Neuronal stem cell (in vitro differentiated cells): ENCODE measurements at regions not wholly inside any gene's neighbourhood (a gene's known extent, or its start where the extent isn't known, plus 50 kb on each side); places are given as distances from the start of the nearest gene placed in this dataset.
A peak's percentile ranks its signal among the peaks of the same experiment; 100 is the strongest.

Experiments used
- DNase-seq: peaks from one replicate; pipeline ENCODE4 v3.0.0-alpha.2; 2013; ENCODE audit warnings: low spot score
- H2AFZ ChIP-seq: one replicate; pipeline ENCODE4 v1.6.1; 2013; ENCODE audit warnings: mild to moderate bottlenecking, low read length, inconsistent platforms
- H2AK5ac ChIP-seq: 2 replicates; pipeline ENCODE4 v1.6.1; 2013; ENCODE audit warnings: low read depth, mild to moderate bottlenecking, inconsistent platforms, low read length, moderate library complexity, mixed read lengths
- H2BK120ac ChIP-seq: 2 replicates; pipeline ENCODE4 v1.6.1; 2013; ENCODE audit warnings: low read depth, mild to moderate bottlenecking, inconsistent platforms, low read length, moderate library complexity, mixed read lengths
- H2BK12ac ChIP-seq: one replicate; pipeline ENCODE4 v1.6.1; 2013; ENCODE audit warnings: low read length, inconsistent platforms
- H2BK15ac ChIP-seq: 2 replicates; pipeline ENCODE4 v1.6.1; 2013; ENCODE audit warnings: mild to moderate bottlenecking, low read length, inconsistent platforms, mixed read lengths
- H2BK5ac ChIP-seq: one replicate; pipeline ENCODE4 v1.6.1; 2013; ENCODE audit warnings: inconsistent platforms, mild to moderate bottlenecking, low read length, moderate library complexity
- H3K14ac ChIP-seq: one replicate; pipeline ENCODE4 v1.6.1; 2013; ENCODE audit warnings: low read length, inconsistent platforms
- H3K18ac ChIP-seq: 2 replicates; pipeline ENCODE4 v1.6.1; 2013; ENCODE audit warnings: low read length, inconsistent platforms
- H3K23ac ChIP-seq: 2 replicates; pipeline ENCODE4 v1.6.1; 2013; ENCODE audit warnings: low read depth, mild to moderate bottlenecking, mixed read lengths, low read length, inconsistent platforms; ENCODE audit not compliant: poor library complexity
- H3K27ac ChIP-seq: replicated peaks from 3 replicates; pipeline ENCODE4 v1.5.1; 2013; ENCODE audit warnings: low read length, inconsistent platforms
- H3K27me3 ChIP-seq, 3 experiments: 2 replicates each; pipeline ENCODE4 v1.6.1; 2013; ENCODE audit warnings: low read length in 3 of 3, mild to moderate bottlenecking in 2 of 3, inconsistent platforms in 1 of 3, low read depth in 1 of 3, mixed read lengths in 1 of 3, moderate library complexity in 1 of 3; ENCODE audit not compliant: control insufficient read depth in 3 of 3, insufficient read depth in 3 of 3
- H3K36me3 ChIP-seq, 2 donors: replicated peaks in 1 of 2; 2 replicates each; pipeline ENCODE4 v1.6.1; 2013; ENCODE audit warnings: low read length in 2 of 2; ENCODE audit not compliant: control insufficient read depth in 2 of 2, insufficient read depth in 2 of 2
- H3K4ac ChIP-seq: 2 replicates; pipeline ENCODE4 v1.6.1; 2013; ENCODE audit warnings: inconsistent platforms, mild to moderate bottlenecking, low read length, moderate library complexity
- H3K4me1 ChIP-seq, 2 donors: 1 replicate in 1 of 2; 2 replicates in 1 of 2; pipeline ENCODE4 v1.6.1; 2013; ENCODE audit warnings: low read length in 2 of 2, low read depth in 1 of 2; ENCODE audit not compliant: control insufficient read depth in 2 of 2, insufficient read depth in 1 of 2
- H3K4me2 ChIP-seq: one replicate; pipeline ENCODE4 v1.6.1; 2013; ENCODE audit warnings: mild to moderate bottlenecking, low read length, inconsistent platforms; ENCODE audit not compliant: insufficient read depth, poor library complexity, severe bottlenecking
- H3K4me3 ChIP-seq, 2 donors: 2 replicates each; pipeline ENCODE4 v1.5.1; 2013; ENCODE audit warnings: low read length in 2 of 2, mild to moderate bottlenecking in 2 of 2, inconsistent platforms in 1 of 2, moderate library complexity in 1 of 2
- H3K79me1 ChIP-seq: one replicate; pipeline ENCODE4 v1.6.1; 2013; ENCODE audit warnings: low read depth, mild to moderate bottlenecking, inconsistent platforms, low read length, moderate library complexity
- H3K9ac ChIP-seq: one replicate; pipeline ENCODE4 v1.6.1; 2013; ENCODE audit warnings: mild to moderate bottlenecking, low read depth, low read length, inconsistent platforms; ENCODE audit not compliant: poor library complexity
- H3K9me3 ChIP-seq, 2 donors: replicated peaks in 1 of 2; 2 replicates each; pipeline versions ENCODE3 to v1.6.1; 2013; ENCODE audit warnings: low read length in 2 of 2, mild to moderate bottlenecking in 2 of 2, inconsistent platforms in 1 of 2, low read depth in 1 of 2, mixed read lengths in 1 of 2, moderate library complexity in 1 of 2; ENCODE audit not compliant: control insufficient read depth in 2 of 2, insufficient read depth in 1 of 2
- H4K8ac ChIP-seq: one replicate; pipeline ENCODE4 v1.6.1; 2013; ENCODE audit warnings: low read depth, mild to moderate bottlenecking, inconsistent platforms, low read length, moderate library complexity
- H4K91ac ChIP-seq: one replicate; pipeline ENCODE4 v1.6.1; 2013; ENCODE audit warnings: low read length, low read depth, mild to moderate bottlenecking, inconsistent platforms; ENCODE audit not compliant: poor library complexity
- WGBS, 2 donors: extraction: QIAGEN DNeasy Blood & Tissue Kit; methylation state at CpG; one replicate each; pipeline ENCODE4 v1.1.7; 2013; ENCODE audit warnings: missing lambda C conversion rate in 2 of 2, mixed read lengths in 1 of 2; ENCODE audit not compliant: insufficient read length in 2 of 2, insufficient replicate concordance in 1 of 2; ENCODE audit errors: extremely low coverage in 2 of 2; 5-methylcytosine and 5-hydroxymethylcytosine counted together

- H3K4ac ChIP-seq = no peak overlapping the region
- H2AFZ ChIP-seq = no peak overlapping the region
These were observed 97.9 kb upstream of the MSX2 start for GRCh38 chr5:174626369-174626920.

DNA sequence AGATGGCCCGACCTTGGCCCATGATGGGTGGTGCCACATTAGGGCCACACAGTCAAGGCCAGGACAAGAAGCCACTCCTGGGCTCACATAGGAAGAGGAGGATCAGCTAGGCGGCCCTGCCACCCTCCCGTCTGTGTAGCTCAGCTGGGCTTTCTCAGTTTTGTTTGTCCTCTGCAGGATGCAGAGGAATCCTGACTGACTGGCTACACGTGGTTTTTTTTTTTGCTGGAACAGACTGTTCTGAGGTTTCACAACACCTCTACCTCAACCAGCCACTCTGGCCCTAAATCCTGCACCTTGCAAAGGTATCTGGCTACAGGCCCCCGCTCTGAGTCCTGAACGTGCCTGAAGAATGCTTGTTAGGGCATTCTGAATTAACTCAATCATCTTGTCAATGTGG, 88.3 kb upstream of the MSX2 start:
- H3K9ac ChIP-seq = no peak overlapping the region
- DNase-seq = no peak
- no peak overlapping the region for H2BK15ac ChIP-seq
- WGBS, 2 donors = no CpG with 5 or more reads among the region's 6 CpGs
- no peaks in the 10 kb centered on the region for H3K36me3 ChIP-seq
- no peak overlapping the region for H3K4me3 ChIP-seq
- H3K27ac ChIP-seq = no peak overlapping the region
- H2BK5ac ChIP-seq = no peak overlapping the region
- H3K18ac ChIP-seq = no peak overlapping the region
- no peak overlapping the region for H2AK5ac ChIP-seq
- no peaks in the 10 kb centered on the region for H3K9me3 ChIP-seq
- H4K91ac ChIP-seq = no peak overlapping the region
- H2AFZ ChIP-seq = no peak overlapping the region
- no peak overlapping the region for H3K4ac ChIP-seq
- H4K8ac ChIP-seq = no peak overlapping the region
- H3K23ac ChIP-seq = no peak overlapping the region
- H2BK12ac ChIP-seq = no peak overlapping the region
- no peak overlapping the region for H2BK120ac ChIP-seq
- no peak overlapping the region for H3K14ac ChIP-seq
- no peaks in the 10 kb centered on the region for H3K27me3 ChIP-seq
- no peak overlapping the region for H3K4me2 ChIP-seq
- H3K79me1 ChIP-seq = no peaks in the 10 kb centered on the region
- H3K4me1 ChIP-seq = no peaks in the 10 kb centered on the region

More at GRCh38 chr5:174626369-174626920, 97.9 kb upstream of the MSX2 start:
- Histone ChIP-seq H3K4me3 (no peak overlapping the region), H3K14ac (no peak overlapping the region), H3K27ac (no peak overlapping the region), H3K4me1 (peaks cover 0 to 12% of the 10 kb centered on the region in 2 donors), H3K9ac (no peak overlapping the region), H2BK15ac (no peak overlapping the region), H2BK120ac (no peak overlapping the region), H3K36me3 (no peaks in the 10 kb centered on the region), H3K23ac (no peak overlapping the region), H2BK5ac (no peak overlapping the region), H4K91ac (no peak overlapping the region), H2BK12ac (no peak overlapping the region), H2AK5ac (no peak overlapping the region), H3K18ac (peak overlapping the region; percentile 61), H3K4me2 (no peak overlapping the region), H3K9me3 (no peaks in the 10 kb centered on the region), H3K79me1 (no peaks in the 10 kb centered on the region), H3K27me3 (no peaks in the 10 kb centered on the region), H4K8ac (no peak overlapping the region)
- WGBS, 2 donors = no CpG with 5 or more reads among the region's 7 CpGs
- no peak for DNase-seq

- H3K9ac ChIP-seq = no peak overlapping the region
- H3K9me3 ChIP-seq = peaks cover 0 to 3% of the 10 kb centered on the region in 2 donors
- no peaks in the 10 kb centered on the region for H3K36me3 ChIP-seq
- DNase-seq = no peak
- no peak overlapping the region for H3K27ac ChIP-seq
- no CpG with 5 or more reads among the region's 4 CpGs for WGBS, 2 donors
- no peak overlapping the region for H3K14ac ChIP-seq
- no peak overlapping the region for H2AFZ ChIP-seq
- H3K4me2 ChIP-seq = no peak overlapping the region
- no peaks in the 10 kb centered on the region for H3K79me1 ChIP-seq
- H3K27me3 ChIP-seq = no peaks in the 10 kb centered on the region
- H3K4ac ChIP-seq = no peak overlapping the region
- no peak overlapping the region for H2BK12ac ChIP-seq
- H3K4me3 ChIP-seq = no peak overlapping the region
- H3K18ac ChIP-seq = no peak overlapping the region
- H2BK15ac ChIP-seq = no peak overlapping the region
- H4K91ac ChIP-seq = no peak overlapping the region
- no peak overlapping the region for H4K8ac ChIP-seq
- no peak overlapping the region for H2BK120ac ChIP-seq
- no peak overlapping the region for H3K23ac ChIP-seq
- no peak overlapping the region for H2AK5ac ChIP-seq
- H3K4me1 ChIP-seq = no peaks in the 10 kb centered on the region
- H2BK5ac ChIP-seq = no peak overlapping the region
These were observed 81.5 kb upstream of the MSX2 start for GRCh38 chr5:174642816-174643405.

DNA sequence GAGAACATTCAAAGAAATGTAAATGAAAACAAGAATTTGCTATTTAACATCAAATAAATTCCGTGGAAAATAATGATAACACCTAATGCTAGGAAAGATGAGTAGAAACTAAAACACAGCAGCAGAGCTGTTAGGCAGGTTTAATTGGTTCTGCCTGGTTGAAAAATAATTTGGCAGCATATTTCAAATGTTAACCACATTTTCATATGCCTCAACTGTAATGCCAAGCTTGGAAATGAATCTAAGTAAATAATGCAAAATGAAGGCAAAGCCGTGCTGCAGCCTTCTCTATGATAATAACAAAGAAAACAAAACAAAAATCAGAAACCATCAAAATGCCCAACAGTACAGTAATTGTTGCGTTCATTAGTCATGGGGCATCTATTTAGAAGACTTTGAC, 79.9 kb upstream of the MSX2 start:
- Histone ChIP-seq H3K36me3 (no peaks in the 10 kb centered on the region), H2BK15ac (no peak overlapping the region), H3K27ac (no peak overlapping the region), H2AFZ (no peak overlapping the region), H3K9me3 (peaks cover 0 to 3% of the 10 kb centered on the region in 2 donors), H3K18ac (no peak overlapping the region), H3K14ac (no peak overlapping the region), H2AK5ac (no peak overlapping the region), H3K23ac (no peak overlapping the region), H3K79me1 (no peaks in the 10 kb centered on the region), H3K4me1 (no peaks in the 10 kb centered on the region), H2BK12ac (no peak overlapping the region), H3K4me3 (no peak overlapping the region), H2BK5ac (no peak overlapping the region), H2BK120ac (no peak overlapping the region), H4K8ac (no peak overlapping the region), H3K27me3 (no peaks in the 10 kb centered on the region), H3K4me2 (no peak overlapping the region), H4K91ac (no peak overlapping the region), H3K4ac (no peak overlapping the region), H3K9ac (no peak overlapping the region)
- no CpG with 5 or more reads among the region's 3 CpGs for whole genome bisulfite sequencing, 2 donors
- no peak for DNase-seq
